Astrocyte of the spinal cord (primary cell): ENCODE measurements at regions not wholly inside any gene's neighbourhood (a gene's known extent, or its start where the extent isn't known, plus 50 kb on each side); places are given as distances from the start of the nearest gene placed in this dataset.

Source experiments
- DNase-seq: peaks from one replicate; pipeline ENCODE4 v3.0.0; 2011; ENCODE audit warnings: low read depth, low spot score
- H3K4me3 ChIP-seq: 2 replicates; pipeline ENCODE4 v1.5.1; 2011; ENCODE audit warnings: low read depth, mild to moderate bottlenecking, low read length, moderate library complexity
- CTCF ChIP-seq: IDR thresholded peaks from 2 replicates; pipeline ENCODE4 v1.5.1; 2012; ENCODE audit warnings: low read depth, mild to moderate bottlenecking, low read length, inconsistent platforms
- in situ Hi-C: cut with HindIII; loops from 2 replicates; pipeline ENCODE4 v1.10.0; 2017; ENCODE audit warnings: low sequenced_read_pairs

- DNase-seq = peak; percentile 77
- in situ Hi-C loops = no loop called here
Measured at GRCh38 chr15:97504031-97504792, 456.3 kb upstream of the ARRDC4 start.

GRCh38 chr15:97517737-97518136, 442.8 kb upstream of the ARRDC4 start:
- DNase-seq = no peak
- in situ Hi-C loops = no loop called here
- no peak overlapping the region for H3K4me3 ChIP-seq
- TF ChIP-seq CTCF = no peak

More at GRCh38 chr15:97504031-97504792, 456.3 kb upstream of the ARRDC4 start:
- TF ChIP-seq CTCF = no peak
- no peak overlapping the region for H3K4me3 ChIP-seq

- in situ Hi-C loops = no loop called here
- H3K4me3 ChIP-seq = no peak overlapping the region
- TF ChIP-seq CTCF = no peak
- DNase-seq = no peak
Measured at GRCh38 chr15:97520689-97521088, 439.8 kb upstream of the ARRDC4 start.

GRCh38 chr15:97521381-97522285, 438.9 kb upstream of the ARRDC4 start:
- TF ChIP-seq CTCF = no peak
- in situ Hi-C loops = no loop called here
- peak; percentile 12 for DNase-seq
- peak overlapping the region; percentile 32 for H3K4me3 ChIP-seq

GRCh38 chr15:97522347-97522746, 438.2 kb upstream of the ARRDC4 start:
- peak; percentile 12 for DNase-seq
- in situ Hi-C loops = no loop called here
- no peak for TF ChIP-seq CTCF
- H3K4me3 ChIP-seq = peak overlapping the region; percentile 32

- DNase-seq = no peak
- no peak overlapping the region for H3K4me3 ChIP-seq
- in situ Hi-C loops = no loop called here
- no peak for TF ChIP-seq CTCF
Measured at GRCh38 chr15:97525809-97526208, 434.7 kb upstream of the ARRDC4 start.
